ENCODE measurements at regions not wholly inside any gene's neighbourhood (a gene's known extent, or its start where the extent isn't known, plus 50 kb on each side); places are given as distances from the start of the nearest gene placed in this dataset.

DNA sequence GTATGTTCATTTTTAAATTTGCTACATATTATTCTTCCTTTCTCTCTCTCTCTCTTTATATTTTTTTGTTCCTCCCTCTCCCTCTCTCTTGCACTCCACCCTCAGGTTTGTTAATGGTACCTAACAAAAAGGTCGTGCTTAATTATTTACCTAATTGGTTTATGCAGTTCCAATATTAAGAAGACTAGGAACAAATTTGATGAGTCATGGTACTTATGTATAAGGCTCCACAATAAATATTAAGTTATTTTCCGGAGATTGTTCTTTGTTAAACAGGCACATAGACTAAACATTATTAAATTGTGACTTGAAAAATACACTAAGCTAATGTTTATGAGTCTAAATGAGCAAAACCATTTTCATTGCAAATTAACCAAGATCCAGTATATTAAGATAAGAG is 1200.8 kb upstream of the ALCAM start:
- no peaks in the 10 kb centered on the region for H3K27me3 Mint-ChIP-seq (ENCODE audit: unreplicated experiment)
- H3K36me3 Mint-ChIP-seq (ENCODE audit: unreplicated experiment) = peaks cover 14% of the 10 kb centered on the region
- H3K27ac Mint-ChIP-seq (ENCODE audit: unreplicated experiment) = no peak overlapping the region
- no peak for DNase-seq
- TF ChIP-seq, protein P1, sequence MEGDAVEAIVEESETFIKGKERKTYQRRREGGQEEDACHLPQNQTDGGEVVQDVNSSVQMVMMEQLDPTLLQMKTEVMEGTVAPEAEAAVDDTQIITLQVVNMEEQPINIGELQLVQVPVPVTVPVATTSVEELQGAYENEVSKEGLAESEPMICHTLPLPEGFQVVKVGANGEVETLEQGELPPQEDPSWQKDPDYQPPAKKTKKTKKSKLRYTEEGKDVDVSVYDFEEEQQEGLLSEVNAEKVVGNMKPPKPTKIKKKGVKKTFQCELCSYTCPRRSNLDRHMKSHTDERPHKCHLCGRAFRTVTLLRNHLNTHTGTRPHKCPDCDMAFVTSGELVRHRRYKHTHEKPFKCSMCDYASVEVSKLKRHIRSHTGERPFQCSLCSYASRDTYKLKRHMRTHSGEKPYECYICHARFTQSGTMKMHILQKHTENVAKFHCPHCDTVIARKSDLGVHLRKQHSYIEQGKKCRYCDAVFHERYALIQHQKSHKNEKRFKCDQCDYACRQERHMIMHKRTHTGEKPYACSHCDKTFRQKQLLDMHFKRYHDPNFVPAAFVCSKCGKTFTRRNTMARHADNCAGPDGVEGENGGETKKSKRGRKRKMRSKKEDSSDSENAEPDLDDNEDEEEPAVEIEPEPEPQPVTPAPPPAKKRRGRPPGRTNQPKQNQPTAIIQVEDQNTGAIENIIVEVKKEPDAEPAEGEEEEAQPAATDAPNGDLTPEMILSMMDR (IDR thresholded peaks at IDR 0.05; ENCODE audit: partially characterized antibody, unreplicated experiment) = no peak
- no peak overlapping the region for H3K4me3 Mint-ChIP-seq (ENCODE audit: unreplicated experiment)
- no peaks in the 10 kb centered on the region for H3K4me1 Mint-ChIP-seq (ENCODE audit: low read depth, unreplicated experiment)
- peaks cover 6% of the 10 kb centered on the region for H3K9me3 Mint-ChIP-seq (ENCODE audit: unreplicated experiment)

DNA sequence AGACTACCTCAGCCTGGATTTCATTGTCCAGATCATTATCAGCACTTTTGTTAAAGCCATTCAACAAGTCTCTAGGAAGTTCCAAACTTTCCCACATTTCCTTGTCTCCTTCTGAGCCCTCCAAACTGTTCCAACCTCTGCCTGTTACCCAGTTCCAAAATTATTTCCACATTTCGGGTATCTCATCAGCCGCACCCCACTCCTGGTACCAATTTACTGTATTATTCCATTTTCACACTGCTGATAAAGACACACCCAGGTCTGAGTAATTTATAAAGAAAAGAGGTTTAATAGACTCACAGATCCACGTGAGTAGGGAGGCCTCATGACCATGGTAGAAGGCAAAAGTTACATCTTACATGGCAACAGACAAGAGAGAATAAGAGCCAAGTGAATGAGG is 1198.3 kb upstream of the ALCAM start:
- Mint-ChIP-seq H3K27ac (ENCODE audit: unreplicated experiment) (no peak overlapping the region), H3K27me3 (ENCODE audit: unreplicated experiment) (no peaks in the 10 kb centered on the region), H3K4me3 (ENCODE audit: unreplicated experiment) (no peak overlapping the region), H3K4me1 (ENCODE audit: low read depth, unreplicated experiment) (no peaks in the 10 kb centered on the region), H3K9me3 (ENCODE audit: unreplicated experiment) (peaks cover 6% of the 10 kb centered on the region), H3K36me3 (ENCODE audit: unreplicated experiment) (peaks cover 14% of the 10 kb centered on the region)
- no peak for DNase-seq
- TF ChIP-seq, protein P1 (IDR thresholded peaks at IDR 0.05; ENCODE audit: partially characterized antibody, unreplicated experiment) = no peak

DNA sequence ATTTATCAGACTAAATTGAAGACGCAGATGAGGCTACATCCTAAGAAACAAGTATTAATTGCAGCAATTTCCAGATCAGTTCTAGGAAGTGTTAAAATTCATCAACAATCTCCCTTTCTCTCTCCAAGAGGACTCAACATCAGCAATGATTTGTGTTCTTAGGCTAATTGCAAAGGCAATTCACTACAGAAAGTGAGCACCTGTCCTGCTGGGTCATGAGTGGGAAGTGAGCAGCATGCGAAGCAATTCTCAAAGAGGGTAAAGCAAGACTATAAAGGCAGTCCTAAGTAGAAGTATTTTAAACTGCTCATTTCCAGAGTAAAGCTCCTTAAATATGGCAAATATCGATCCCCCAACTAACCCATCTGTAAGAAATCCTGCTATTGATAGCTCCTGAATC is 1191.0 kb upstream of the ALCAM start:
- DNase-seq = no peak
- Mint-ChIP-seq H3K36me3 (ENCODE audit: unreplicated experiment) (no peaks in the 10 kb centered on the region), H3K27ac (ENCODE audit: unreplicated experiment) (no peak overlapping the region), H3K4me1 (ENCODE audit: low read depth, unreplicated experiment) (no peaks in the 10 kb centered on the region), H3K9me3 (ENCODE audit: unreplicated experiment) (no peaks in the 10 kb centered on the region), H3K27me3 (ENCODE audit: unreplicated experiment) (no peaks in the 10 kb centered on the region), H3K4me3 (ENCODE audit: unreplicated experiment) (no peak overlapping the region)
- TF ChIP-seq, protein P1 (IDR thresholded peaks at IDR 0.05; ENCODE audit: partially characterized antibody, unreplicated experiment) = no peak

DNA sequence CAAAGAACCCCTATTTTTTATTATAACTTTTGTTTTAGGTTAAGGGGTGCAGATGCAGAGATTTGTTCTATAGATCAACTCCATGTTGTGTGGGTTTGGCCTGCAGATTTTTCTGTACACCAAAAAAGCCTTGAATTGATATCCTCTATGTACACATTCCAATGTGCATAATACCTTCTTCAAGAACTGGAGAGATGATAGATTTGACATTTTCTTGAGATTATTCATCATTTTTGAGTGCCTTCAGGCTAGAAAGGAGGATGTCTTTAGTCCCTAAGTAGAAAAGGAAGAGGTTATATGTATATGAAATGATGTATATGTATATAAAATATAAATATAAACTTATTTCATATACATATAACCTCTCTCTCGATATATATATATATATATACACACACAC is 1190.0 kb upstream of the ALCAM start:
- Mint-ChIP-seq H3K36me3 (ENCODE audit: unreplicated experiment) (no peaks in the 10 kb centered on the region), H3K4me1 (ENCODE audit: low read depth, unreplicated experiment) (no peaks in the 10 kb centered on the region), H3K27ac (ENCODE audit: unreplicated experiment) (no peak overlapping the region), H3K4me3 (ENCODE audit: unreplicated experiment) (no peak overlapping the region), H3K27me3 (ENCODE audit: unreplicated experiment) (no peaks in the 10 kb centered on the region), H3K9me3 (ENCODE audit: unreplicated experiment) (no peaks in the 10 kb centered on the region)
- no peak for DNase-seq
- TF ChIP-seq, protein P1 (IDR thresholded peaks at IDR 0.05; ENCODE audit: partially characterized antibody, unreplicated experiment) = no peak

DNA sequence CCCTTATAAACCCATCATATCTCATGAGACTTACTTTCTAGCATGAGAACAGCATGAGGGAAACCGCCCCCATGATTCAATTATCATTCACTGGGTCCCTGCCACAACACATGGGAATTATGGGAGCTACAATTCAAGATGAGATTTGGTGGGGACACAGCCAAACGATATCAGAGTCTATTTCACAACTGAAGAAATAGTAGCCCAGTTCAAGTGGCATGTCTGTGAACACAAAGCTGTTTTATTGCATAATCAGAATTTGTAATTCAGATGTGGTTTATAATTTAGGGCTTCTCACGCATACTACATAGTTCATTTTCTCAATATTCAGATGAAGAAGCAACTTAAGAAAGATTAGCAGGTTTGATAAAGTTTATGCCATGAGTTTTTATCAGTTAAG is 1188.0 kb upstream of the ALCAM start:
- no peak for DNase-seq
- H3K36me3 Mint-ChIP-seq (ENCODE audit: unreplicated experiment) = no peaks in the 10 kb centered on the region
- no peak overlapping the region for H3K27ac Mint-ChIP-seq (ENCODE audit: unreplicated experiment)
- no peak overlapping the region for H3K4me3 Mint-ChIP-seq (ENCODE audit: unreplicated experiment)
- H3K27me3 Mint-ChIP-seq (ENCODE audit: unreplicated experiment) = no peaks in the 10 kb centered on the region
- no peaks in the 10 kb centered on the region for H3K4me1 Mint-ChIP-seq (ENCODE audit: low read depth, unreplicated experiment)
- TF ChIP-seq, protein P1 (IDR thresholded peaks at IDR 0.05; ENCODE audit: partially characterized antibody, unreplicated experiment) = no peak
- H3K9me3 Mint-ChIP-seq (ENCODE audit: unreplicated experiment) = no peaks in the 10 kb centered on the region
